ENCODE measurements at regions not wholly inside any gene's neighbourhood (a gene's known extent, or its start where the extent isn't known, plus 50 kb on each side); places are given as distances from the start of the nearest gene placed in this dataset.

DNA sequence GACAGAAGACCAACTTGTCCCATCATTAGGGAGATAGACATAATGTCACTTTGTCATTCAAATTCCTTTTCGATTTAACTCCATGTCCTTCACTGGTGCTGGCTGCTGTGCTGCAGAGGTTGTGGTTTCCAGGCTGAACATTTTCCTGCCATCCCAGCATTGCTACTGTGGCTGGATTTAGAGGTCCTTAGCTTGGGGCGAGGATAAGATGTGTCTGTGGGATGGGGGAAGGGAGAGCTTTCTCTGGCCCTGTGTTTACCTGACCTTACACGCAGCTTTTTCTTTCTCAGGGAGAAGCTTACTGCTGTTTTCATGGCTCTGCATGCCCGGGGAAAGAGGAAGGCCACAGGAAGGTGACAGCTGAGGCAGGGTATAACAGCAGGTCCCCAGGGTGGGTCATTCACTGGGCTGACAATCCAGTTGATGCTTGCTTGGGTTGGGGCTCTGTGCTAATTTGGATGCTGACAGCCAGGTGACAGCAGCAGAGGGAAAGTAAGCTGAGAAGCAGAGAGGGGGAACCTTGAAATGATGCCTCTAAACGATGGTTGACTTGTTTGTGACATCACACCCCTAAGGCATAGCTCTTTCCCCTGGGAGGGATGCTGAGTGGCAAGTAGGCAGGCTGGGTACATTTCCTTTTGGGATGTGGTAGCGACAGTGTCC is 326.9 kb upstream of the CTNNB1 start:
- no peaks in the 10 kb centered on the region for H3K9me3 ChIP-seq
- H3K27me3 ChIP-seq = no peaks in the 10 kb centered on the region
- 65 to 75% (median 71%) methylated on average over 6 of the region's 6 CpGs for WGBS, 5 donors
- H3K4me3 ChIP-seq = no peak overlapping the region
- intact Hi-C loops (cut with DNase I; ENCODE audit: low total_unique reads) = no loop called here
- no peaks in the 10 kb centered on the region for H3K36me3 ChIP-seq
- H3K27ac ChIP-seq = no peak overlapping the region
- TF ChIP-seq EP300 (IDR thresholded peaks at IDR 0.05) (no peak), POLR2A (IDR thresholded peaks at IDR 0.05) (no peak), POLR2AphosphoS5 (IDR thresholded peaks at IDR 0.05) (no peak)
- TF ChIP-seq, protein P1, sequence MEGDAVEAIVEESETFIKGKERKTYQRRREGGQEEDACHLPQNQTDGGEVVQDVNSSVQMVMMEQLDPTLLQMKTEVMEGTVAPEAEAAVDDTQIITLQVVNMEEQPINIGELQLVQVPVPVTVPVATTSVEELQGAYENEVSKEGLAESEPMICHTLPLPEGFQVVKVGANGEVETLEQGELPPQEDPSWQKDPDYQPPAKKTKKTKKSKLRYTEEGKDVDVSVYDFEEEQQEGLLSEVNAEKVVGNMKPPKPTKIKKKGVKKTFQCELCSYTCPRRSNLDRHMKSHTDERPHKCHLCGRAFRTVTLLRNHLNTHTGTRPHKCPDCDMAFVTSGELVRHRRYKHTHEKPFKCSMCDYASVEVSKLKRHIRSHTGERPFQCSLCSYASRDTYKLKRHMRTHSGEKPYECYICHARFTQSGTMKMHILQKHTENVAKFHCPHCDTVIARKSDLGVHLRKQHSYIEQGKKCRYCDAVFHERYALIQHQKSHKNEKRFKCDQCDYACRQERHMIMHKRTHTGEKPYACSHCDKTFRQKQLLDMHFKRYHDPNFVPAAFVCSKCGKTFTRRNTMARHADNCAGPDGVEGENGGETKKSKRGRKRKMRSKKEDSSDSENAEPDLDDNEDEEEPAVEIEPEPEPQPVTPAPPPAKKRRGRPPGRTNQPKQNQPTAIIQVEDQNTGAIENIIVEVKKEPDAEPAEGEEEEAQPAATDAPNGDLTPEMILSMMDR (IDR thresholded peaks at IDR 0.05) = no peak
- no peak for DNase-seq
- H3K4me1 ChIP-seq = peaks cover 4 to 21% (median 12%) of the 10 kb centered on the region in 4 donors

DNA sequence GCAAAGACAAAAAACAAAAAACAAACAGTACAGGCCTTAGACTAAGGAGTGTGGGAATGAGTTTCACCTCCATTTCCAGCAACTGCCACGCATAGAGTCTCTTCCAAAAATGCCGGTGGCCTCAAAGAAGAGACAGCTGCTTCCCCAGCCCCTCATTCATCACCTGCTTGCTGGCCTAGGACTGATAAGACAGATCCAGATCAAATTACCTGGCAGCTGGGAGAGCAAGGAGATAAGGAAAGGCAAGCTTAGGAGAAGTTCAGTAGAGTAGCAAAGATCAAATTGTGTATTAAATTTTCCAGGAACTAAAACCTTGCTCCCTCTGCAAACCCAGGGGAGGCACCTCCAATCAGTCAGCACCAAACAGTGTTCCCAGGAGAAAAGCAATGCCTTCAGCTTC is 325.8 kb upstream of the CTNNB1 start:
- Histone ChIP-seq H3K4me1 (peaks cover 14 to 32% (median 22%) of the 10 kb centered on the region in 4 donors), H3K27ac (peak overlapping the region in 2 of 5 donors; percentile 21 to 46), H3K9me3 (no peaks in the 10 kb centered on the region), H3K4me3 (no peak overlapping the region), H3K36me3 (no peaks in the 10 kb centered on the region), H3K27me3 (no peaks in the 10 kb centered on the region)
- 29 to 63% (median 53%) methylated on average over 2 of the region's 2 CpGs for WGBS, 5 donors
- TF ChIP-seq EP300 (IDR thresholded peaks at IDR 0.05) = no peak
- no peak for TF ChIP-seq POLR2AphosphoS5 (IDR thresholded peaks at IDR 0.05)
- TF ChIP-seq POLR2A (IDR thresholded peaks at IDR 0.05) = no peak
- TF ChIP-seq, protein P1 (IDR thresholded peaks at IDR 0.05) = no peak
- intact Hi-C loops (cut with DNase I; ENCODE audit: low total_unique reads) = no loop called here
- no peak for DNase-seq

DNA sequence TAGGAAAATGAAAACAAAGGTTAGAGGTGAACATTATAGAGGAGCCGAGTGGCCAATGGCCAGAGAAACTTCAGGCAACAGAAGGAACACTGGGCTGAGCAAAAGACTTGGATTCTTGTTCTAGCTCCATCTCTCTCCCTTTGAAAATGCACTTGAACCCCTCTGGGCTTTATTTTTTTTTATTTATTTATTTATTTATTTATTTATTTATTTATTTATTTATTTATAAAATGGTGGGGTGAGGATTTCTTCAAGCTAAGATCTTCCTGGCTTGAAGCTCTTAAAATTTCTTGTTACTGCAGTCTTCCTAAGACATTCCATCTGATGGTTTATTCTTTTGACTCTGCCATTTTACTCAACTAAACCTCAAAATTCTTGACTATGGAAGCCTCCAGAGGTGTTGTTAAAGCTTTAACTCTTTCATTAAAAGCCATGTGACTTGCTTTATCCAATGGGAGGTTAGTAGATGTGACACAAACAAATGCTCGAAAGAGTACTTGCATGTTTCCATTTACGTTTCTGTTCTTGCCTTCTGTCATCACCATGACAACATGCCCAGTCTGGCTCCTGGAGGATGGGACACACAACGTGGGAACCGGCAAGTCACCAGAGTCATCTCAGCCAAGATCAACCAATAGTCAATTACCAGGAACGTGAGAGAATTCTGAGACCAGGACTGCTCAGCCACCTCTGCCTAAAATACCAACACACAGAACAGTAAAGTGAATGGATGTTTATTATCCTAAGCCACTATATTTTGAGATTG is 325.2 kb upstream of the CTNNB1 start:
- no peak for DNase-seq
- H3K4me1 ChIP-seq = peaks cover 21 to 38% (median 27%) of the 10 kb centered on the region in 4 donors
- TF ChIP-seq, protein P1 (IDR thresholded peaks at IDR 0.05) = no peak
- TF ChIP-seq POLR2AphosphoS5 (IDR thresholded peaks at IDR 0.05) (no peak), EP300 (IDR thresholded peaks at IDR 0.05) (no peak), POLR2A (IDR thresholded peaks at IDR 0.05) (no peak)
- intact Hi-C loops (cut with DNase I; ENCODE audit: low total_unique reads) = no loop called here
- 75 to 83% (median 81%) methylated on average over 6 of the region's 6 CpGs for whole genome bisulfite sequencing, 5 donors
- H3K27ac ChIP-seq = peak overlapping the region in 1 of 5 donors; percentile 46
- H3K27me3 ChIP-seq = no peaks in the 10 kb centered on the region
- H3K9me3 ChIP-seq = no peaks in the 10 kb centered on the region
- no peak overlapping the region for H3K4me3 ChIP-seq
- no peaks in the 10 kb centered on the region for H3K36me3 ChIP-seq

DNA sequence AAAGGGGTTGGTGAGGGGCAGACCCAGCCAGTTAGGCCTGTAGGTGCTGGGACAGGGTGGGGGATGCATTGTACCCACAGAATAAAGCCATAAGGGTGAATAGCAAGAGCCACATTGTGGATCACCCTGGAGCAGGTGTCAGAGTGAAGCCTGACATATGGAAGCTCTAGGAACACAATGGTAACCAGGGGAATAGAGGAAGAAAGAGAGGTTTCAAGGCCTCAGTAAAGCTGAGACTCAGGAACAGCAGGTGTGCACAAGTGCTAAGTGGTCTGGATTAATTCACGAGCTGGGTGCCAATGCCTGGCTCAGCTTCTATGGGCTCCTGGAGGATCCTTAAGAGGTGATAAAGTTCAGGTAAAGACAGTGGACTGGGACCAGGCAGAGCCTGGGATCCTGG is 323.7 kb upstream of the CTNNB1 start:
- TF ChIP-seq POLR2A (IDR thresholded peaks at IDR 0.05) (no peak), EP300 (IDR thresholded peaks at IDR 0.05) (no peak), POLR2AphosphoS5 (IDR thresholded peaks at IDR 0.05) (no peak)
- TF ChIP-seq, protein P1 (IDR thresholded peaks at IDR 0.05) = no peak
- H3K9me3 ChIP-seq = no peaks in the 10 kb centered on the region
- no peak overlapping the region for H3K27ac ChIP-seq
- H3K27me3 ChIP-seq = no peaks in the 10 kb centered on the region
- no peaks in the 10 kb centered on the region for H3K36me3 ChIP-seq
- no peak overlapping the region for H3K4me3 ChIP-seq
- DNase-seq = no peak
- peaks cover 21 to 40% (median 31%) of the 10 kb centered on the region in 4 donors for H3K4me1 ChIP-seq
- 86 to 100% (median 94%) methylated on average over 1 of the region's 1 CpG for WGBS, 5 donors
- intact Hi-C loops (cut with DNase I; ENCODE audit: low total_unique reads) = no loop called here
